Upper lobe of right lung (tissue), 1 donor: ENCODE measurements at regions not wholly inside any gene's neighbourhood (a gene's known extent, or its start where the extent isn't known, plus 50 kb on each side); places are given as distances from the start of the nearest gene placed in this dataset.

Source experiments
- ATAC-seq: fragments of 200-7000 bp; cut with Tn5 transposase; one replicate; pipeline ENCODE4 v1.9.1; 2020; ENCODE audit warnings: mild to moderate bottlenecking, moderate library complexity
- DNase-seq: peaks from one replicate; pipeline ENCODE4 v3.0.0-alpha.2; 2020
- H3K27ac ChIP-seq: fragments of 200-600 bp; one replicate; pipeline ENCODE4 v1.8.0; 2022
- H3K27me3 ChIP-seq: fragments of 200-600 bp; one replicate; pipeline ENCODE4 v1.8.0; 2022; ENCODE audit warnings: mild to moderate bottlenecking
- H3K36me3 ChIP-seq: fragments of 200-600 bp; one replicate; pipeline ENCODE4 v1.8.0; 2022
- H3K4me1 ChIP-seq: fragments of 200-600 bp; one replicate; pipeline ENCODE4 v1.8.0; 2022
- H3K4me3 ChIP-seq: fragments of 200-600 bp; one replicate; pipeline ENCODE4 v1.8.0; 2022; ENCODE audit warnings: mild to moderate bottlenecking
- H3K9me3 ChIP-seq: fragments of 200-600 bp; one replicate; pipeline ENCODE4 v1.8.0; 2022
- intact Hi-C: fragments of 100-400 bp; cut with DNase I; formaldehyde crosslinking; loops from one replicate; pipeline ENCODE4 v1.11.0; 2022
- TF ChIP-seq, protein P1 (sequence below): fragments of 200-600 bp; IDR thresholded peaks from one replicate; pipeline ENCODE4 v1.8.0; 2022; ENCODE audit warnings: antibody characterized with exemption
- donor health status: DM: no; HTN: yes; CAD: no; lungs with severe emphysema.

DNA sequence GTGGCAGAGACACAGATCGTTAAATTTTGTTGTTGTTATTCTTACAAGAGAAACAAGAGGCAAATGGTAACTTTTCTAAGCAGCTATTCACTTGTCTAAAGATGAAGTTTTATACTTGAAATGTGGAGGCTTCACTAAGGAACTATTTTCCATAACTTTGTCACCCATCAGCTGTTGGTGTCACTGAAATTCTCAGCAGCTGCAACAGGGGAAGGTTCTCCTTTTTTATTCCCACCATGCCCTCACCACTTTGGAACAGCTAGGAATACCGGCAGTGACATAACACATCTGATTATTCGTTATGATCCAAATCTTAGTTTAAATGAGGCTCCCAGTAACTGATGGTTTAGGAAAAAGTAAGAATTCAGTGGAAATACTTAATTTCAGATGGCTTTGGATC is 147.0 kb upstream of the LEF1 start:
- no peaks in the 10 kb centered on the region for H3K9me3 ChIP-seq
- no peaks in the 10 kb centered on the region for H3K4me1 ChIP-seq
- H3K36me3 ChIP-seq = no peaks in the 10 kb centered on the region
- no peak overlapping the region for H3K4me3 ChIP-seq
- no peak overlapping the region for H3K27ac ChIP-seq
- intact Hi-C loops = no loop called here
- DNase-seq (no peak), ATAC-seq (no peak)
- TF ChIP-seq, protein P1, sequence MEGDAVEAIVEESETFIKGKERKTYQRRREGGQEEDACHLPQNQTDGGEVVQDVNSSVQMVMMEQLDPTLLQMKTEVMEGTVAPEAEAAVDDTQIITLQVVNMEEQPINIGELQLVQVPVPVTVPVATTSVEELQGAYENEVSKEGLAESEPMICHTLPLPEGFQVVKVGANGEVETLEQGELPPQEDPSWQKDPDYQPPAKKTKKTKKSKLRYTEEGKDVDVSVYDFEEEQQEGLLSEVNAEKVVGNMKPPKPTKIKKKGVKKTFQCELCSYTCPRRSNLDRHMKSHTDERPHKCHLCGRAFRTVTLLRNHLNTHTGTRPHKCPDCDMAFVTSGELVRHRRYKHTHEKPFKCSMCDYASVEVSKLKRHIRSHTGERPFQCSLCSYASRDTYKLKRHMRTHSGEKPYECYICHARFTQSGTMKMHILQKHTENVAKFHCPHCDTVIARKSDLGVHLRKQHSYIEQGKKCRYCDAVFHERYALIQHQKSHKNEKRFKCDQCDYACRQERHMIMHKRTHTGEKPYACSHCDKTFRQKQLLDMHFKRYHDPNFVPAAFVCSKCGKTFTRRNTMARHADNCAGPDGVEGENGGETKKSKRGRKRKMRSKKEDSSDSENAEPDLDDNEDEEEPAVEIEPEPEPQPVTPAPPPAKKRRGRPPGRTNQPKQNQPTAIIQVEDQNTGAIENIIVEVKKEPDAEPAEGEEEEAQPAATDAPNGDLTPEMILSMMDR = no peak
- no peaks in the 10 kb centered on the region for H3K27me3 ChIP-seq

GRCh38 chr4:108314900-108315589 is 146.3 kb upstream of the LEF1 start:
- Histone ChIP-seq H3K9me3 (no peaks in the 10 kb centered on the region), H3K36me3 (no peaks in the 10 kb centered on the region), H3K4me1 (no peaks in the 10 kb centered on the region), H3K4me3 (no peak overlapping the region), H3K27me3 (no peaks in the 10 kb centered on the region), H3K27ac (no peak overlapping the region)
- DNase-seq (no peak), ATAC-seq (no peak)
- TF ChIP-seq, protein P1 = no peak
- intact Hi-C loops = no loop called here

- no peak for DNase-seq
- intact Hi-C loops = no loop called here
- Histone ChIP-seq H3K27ac (no peak overlapping the region), H3K27me3 (no peaks in the 10 kb centered on the region), H3K9me3 (no peaks in the 10 kb centered on the region), H3K4me3 (no peak overlapping the region), H3K4me1 (no peaks in the 10 kb centered on the region), H3K36me3 (no peaks in the 10 kb centered on the region)
- ATAC-seq = no peak
- TF ChIP-seq, protein P1 = no peak
These were observed 145.0 kb upstream of the LEF1 start for GRCh38 chr4:108313546-108314339.

GRCh38 chr4:108311313-108311712 is 142.6 kb upstream of the LEF1 start:
- intact Hi-C loops = no loop called here
- no peak for ATAC-seq
- no peak overlapping the region for H3K4me3 ChIP-seq
- H3K9me3 ChIP-seq = no peaks in the 10 kb centered on the region
- TF ChIP-seq, protein P1 = no peak
- H3K27ac ChIP-seq = no peak overlapping the region
- H3K4me1 ChIP-seq = no peaks in the 10 kb centered on the region
- no peak for DNase-seq
- no peaks in the 10 kb centered on the region for H3K27me3 ChIP-seq
- no peaks in the 10 kb centered on the region for H3K36me3 ChIP-seq

DNA sequence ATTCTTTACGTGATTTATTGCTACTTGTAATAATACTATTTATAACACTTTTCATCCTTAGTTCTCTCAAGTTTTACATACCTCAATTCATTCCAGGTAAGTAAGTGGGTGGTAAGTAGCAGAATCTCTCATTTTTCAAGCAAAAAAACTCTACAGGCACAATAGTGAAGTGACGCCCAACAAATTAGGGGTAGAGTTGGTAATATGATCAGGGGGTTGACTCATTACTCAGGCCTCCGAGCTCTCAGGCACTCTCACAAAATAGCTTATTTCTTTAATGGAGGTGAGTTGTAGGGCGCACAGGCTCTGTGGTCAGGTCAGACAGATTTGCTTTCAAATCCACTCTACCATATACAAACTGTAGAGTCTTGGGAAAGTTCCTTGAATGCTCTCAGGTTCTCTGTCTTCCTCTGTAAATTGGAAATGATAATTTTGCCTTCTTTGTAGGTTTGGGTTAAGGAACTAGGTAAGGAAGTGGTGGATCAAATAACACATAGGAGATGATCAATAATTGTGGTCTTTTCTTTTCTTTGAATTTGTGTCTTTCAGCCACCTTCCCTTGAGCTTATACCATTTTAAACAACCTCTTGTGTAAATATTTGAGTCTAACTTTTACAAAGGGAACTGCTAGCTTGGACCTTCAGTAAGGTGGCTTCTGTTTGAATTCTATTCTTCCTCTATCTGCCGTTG is 134.9 kb upstream of the LEF1 start:
- Histone ChIP-seq H3K27ac (no peak overlapping the region), H3K4me1 (no peaks in the 10 kb centered on the region), H3K36me3 (no peaks in the 10 kb centered on the region), H3K9me3 (no peaks in the 10 kb centered on the region), H3K27me3 (no peaks in the 10 kb centered on the region), H3K4me3 (no peak overlapping the region)
- TF ChIP-seq, protein P1 = no peak
- ATAC-seq (no peak), DNase-seq (no peak)
- intact Hi-C loops = no loop called here
